ENCODE measurements at regions not wholly inside any gene's neighbourhood (a gene's known extent, or its start where the extent isn't known, plus 50 kb on each side); places are given as distances from the start of the nearest gene placed in this dataset.

DNA sequence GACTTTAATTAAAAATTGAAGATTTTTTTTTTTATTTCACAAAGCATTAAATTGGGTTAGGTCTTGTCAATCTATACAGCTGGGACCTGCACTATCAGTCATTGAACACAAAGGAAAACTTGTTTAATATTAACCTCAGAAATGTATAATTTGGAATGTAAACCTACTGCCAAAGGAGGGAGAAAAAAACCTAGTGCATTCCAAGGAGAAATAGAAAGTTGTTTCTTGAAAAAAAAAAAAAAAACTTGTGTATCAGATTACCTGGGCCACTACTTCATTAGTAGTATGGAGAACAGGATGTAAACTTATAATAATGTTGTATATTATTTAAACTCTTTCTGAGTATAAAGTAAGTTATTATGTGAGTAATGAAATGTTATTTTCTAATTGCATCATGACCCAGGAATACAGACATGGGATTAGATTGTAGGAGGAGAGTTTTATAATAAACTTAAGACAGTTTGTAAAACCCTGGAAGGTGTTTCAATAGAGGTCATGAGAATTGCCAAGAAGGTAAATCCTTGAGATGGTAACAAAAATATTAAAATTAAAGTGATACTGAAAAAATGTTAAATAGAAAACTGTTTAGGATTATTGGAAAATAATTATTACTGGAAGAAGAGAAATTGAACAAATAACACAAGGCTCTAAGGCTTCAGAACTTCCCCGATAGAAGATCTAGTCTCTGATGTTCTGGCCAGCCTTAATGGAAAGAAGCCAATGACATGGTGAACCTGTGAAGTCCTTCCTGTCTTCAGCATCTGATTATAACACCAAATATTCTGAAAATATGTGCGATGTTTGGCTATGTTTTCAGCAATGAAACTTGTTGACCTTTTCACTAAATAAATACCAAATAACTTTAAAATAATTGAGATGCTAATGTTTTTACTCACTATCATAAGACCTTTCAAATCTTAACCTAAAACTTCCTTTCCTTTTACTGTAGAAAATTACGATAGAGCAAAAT, 412.8 kb upstream of the LYPLAL1 start:
- no peak overlapping the region for H3K18ac ChIP-seq (ENCODE audit: low read length)
- no peak overlapping the region for H3K14ac ChIP-seq (ENCODE audit: low read length)
- no peak overlapping the region for H3K4ac ChIP-seq (ENCODE audit: low read length)
- H2AK5ac ChIP-seq (ENCODE audit: low read depth, low read length) = no peak overlapping the region
- H3K79me1 ChIP-seq (ENCODE audit: low read depth, low read length) = no peaks in the 10 kb centered on the region
- H3K4me2 ChIP-seq (ENCODE audit: insufficient read depth, low read length, poor library complexity, severe bottlenecking) = no peak overlapping the region
- no peak for DNase-seq (ENCODE audit: low spot score)
- H3K27me3 ChIP-seq (ENCODE audit: control insufficient read depth in 3 of 3, insufficient read depth in 3 of 3, low read depth in 1 of 3, low read length in 3 of 3) = no peaks in the 10 kb centered on the region
- no peaks in the 10 kb centered on the region for H3K9me3 ChIP-seq (replicated peaks in 1 of 2; ENCODE audit: control insufficient read depth in 2 of 2, insufficient read depth in 1 of 2, low read depth in 1 of 2, low read length in 2 of 2)
- H3K23ac ChIP-seq (ENCODE audit: low read depth, low read length, poor library complexity) = no peak overlapping the region
- H2BK5ac ChIP-seq (ENCODE audit: low read length) = no peak overlapping the region
- no peak overlapping the region for H4K8ac ChIP-seq (ENCODE audit: low read depth, low read length)
- H3K36me3 ChIP-seq (replicated peaks in 1 of 2; ENCODE audit: control insufficient read depth in 2 of 2, insufficient read depth in 2 of 2, low read length in 2 of 2) = no peaks in the 10 kb centered on the region
- H3K4me3 ChIP-seq (ENCODE audit: low read length in 2 of 2) = no peak overlapping the region
- H4K91ac ChIP-seq (ENCODE audit: low read depth, low read length, poor library complexity) = no peak overlapping the region
- no peak overlapping the region for H2BK12ac ChIP-seq (ENCODE audit: low read length)
- H2AFZ ChIP-seq (ENCODE audit: low read length) = no peak overlapping the region
- H3K4me1 ChIP-seq (ENCODE audit: control insufficient read depth in 2 of 2, insufficient read depth in 1 of 2, low read depth in 1 of 2, low read length in 2 of 2) = peaks cover 0 to 3% of the 10 kb centered on the region in 2 donors
- H2BK15ac ChIP-seq (ENCODE audit: low read length) = no peak overlapping the region
- no peak overlapping the region for H3K9ac ChIP-seq (ENCODE audit: low read depth, low read length, poor library complexity)
- no peak overlapping the region for H2BK120ac ChIP-seq (ENCODE audit: low read depth, low read length)
- WGBS, 2 donors (ENCODE audit: extremely low coverage in 2 of 2, insufficient read length in 2 of 2, insufficient replicate concordance in 1 of 2) = no CpG with 5 or more reads among the region's 3 CpGs
- H3K27ac ChIP-seq (replicated peaks; ENCODE audit: low read length) = no peak overlapping the region

DNA sequence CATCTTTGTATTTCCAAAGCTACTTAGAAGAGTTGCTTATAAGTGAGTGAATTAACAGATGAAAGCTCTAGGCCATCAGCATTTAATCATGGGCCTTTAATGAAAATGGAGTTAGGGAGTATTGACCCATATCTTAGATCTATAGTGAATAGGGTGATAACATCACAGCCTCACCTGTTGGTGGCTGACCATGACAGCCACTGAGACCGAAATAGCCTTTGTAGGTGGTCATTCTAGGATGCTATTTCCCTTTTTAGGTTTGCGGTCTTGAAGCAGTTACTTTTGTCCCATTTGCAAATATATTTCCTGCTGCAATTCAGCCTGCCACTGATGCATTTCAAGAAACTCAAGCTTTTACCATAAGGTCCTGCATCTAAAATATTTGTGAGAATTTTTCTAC, 410.1 kb upstream of the LYPLAL1 start:
- Histone ChIP-seq H2AFZ (ENCODE audit: low read length) (no peak overlapping the region), H3K4me1 (ENCODE audit: control insufficient read depth in 2 of 2, insufficient read depth in 1 of 2, low read depth in 1 of 2, low read length in 2 of 2) (peaks cover 0 to 3% of the 10 kb centered on the region in 2 donors), H3K27me3 (ENCODE audit: control insufficient read depth in 3 of 3, insufficient read depth in 3 of 3, low read depth in 1 of 3, low read length in 3 of 3) (no peaks in the 10 kb centered on the region), H3K18ac (ENCODE audit: low read length) (no peak overlapping the region), H2BK120ac (ENCODE audit: low read depth, low read length) (no peak overlapping the region), H3K9me3 (replicated peaks in 1 of 2; ENCODE audit: control insufficient read depth in 2 of 2, insufficient read depth in 1 of 2, low read depth in 1 of 2, low read length in 2 of 2) (no peaks in the 10 kb centered on the region), H3K4me3 (ENCODE audit: low read length in 2 of 2) (no peak overlapping the region), H3K4ac (ENCODE audit: low read length) (no peak overlapping the region), H2BK5ac (ENCODE audit: low read length) (no peak overlapping the region), H4K91ac (ENCODE audit: low read depth, low read length, poor library complexity) (no peak overlapping the region), H3K23ac (ENCODE audit: low read depth, low read length, poor library complexity) (no peak overlapping the region), H2BK15ac (ENCODE audit: low read length) (no peak overlapping the region), H3K36me3 (replicated peaks in 1 of 2; ENCODE audit: control insufficient read depth in 2 of 2, insufficient read depth in 2 of 2, low read length in 2 of 2) (no peaks in the 10 kb centered on the region), H2BK12ac (ENCODE audit: low read length) (no peak overlapping the region), H3K79me1 (ENCODE audit: low read depth, low read length) (no peaks in the 10 kb centered on the region), H3K9ac (ENCODE audit: low read depth, low read length, poor library complexity) (no peak overlapping the region), H2AK5ac (ENCODE audit: low read depth, low read length) (no peak overlapping the region), H3K27ac (replicated peaks; ENCODE audit: low read length) (no peak overlapping the region), H3K4me2 (ENCODE audit: insufficient read depth, low read length, poor library complexity, severe bottlenecking) (no peak overlapping the region), H4K8ac (ENCODE audit: low read depth, low read length) (no peak overlapping the region), H3K14ac (ENCODE audit: low read length) (no peak overlapping the region)
- WGBS, 2 donors (ENCODE audit: extremely low coverage in 2 of 2, insufficient read length in 2 of 2, insufficient replicate concordance in 1 of 2) = no CpG with 5 or more reads among the region's 2 CpGs
- DNase-seq (ENCODE audit: low spot score) = no peak

DNA sequence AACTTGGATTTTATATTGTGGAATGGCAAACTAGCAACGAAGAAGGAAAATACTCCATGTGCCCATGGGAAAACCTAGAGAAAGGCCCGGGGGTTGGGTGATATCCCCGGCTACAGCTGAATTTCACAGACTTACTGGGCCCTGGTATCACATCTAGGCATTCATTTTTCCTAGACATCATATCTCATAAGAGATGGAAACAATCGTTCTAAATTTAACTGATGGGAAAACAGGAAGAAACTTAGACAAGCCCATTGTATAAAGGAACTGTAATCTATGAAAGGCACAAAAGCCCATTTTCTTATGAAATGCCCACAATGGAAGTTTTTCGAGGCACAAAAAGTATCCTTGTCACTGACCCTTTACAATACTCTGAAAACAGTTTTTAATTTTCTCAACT, 407.9 kb upstream of the LYPLAL1 start:
- Histone ChIP-seq H2BK15ac (ENCODE audit: low read length) (no peak overlapping the region), H3K4me3 (ENCODE audit: low read length in 2 of 2) (no peak overlapping the region), H3K18ac (ENCODE audit: low read length) (no peak overlapping the region), H3K27ac (replicated peaks; ENCODE audit: low read length) (no peak overlapping the region), H3K4ac (ENCODE audit: low read length) (no peak overlapping the region), H4K91ac (ENCODE audit: low read depth, low read length, poor library complexity) (no peak overlapping the region), H2BK120ac (ENCODE audit: low read depth, low read length) (no peak overlapping the region), H2BK5ac (ENCODE audit: low read length) (no peak overlapping the region), H3K9me3 (replicated peaks in 1 of 2; ENCODE audit: control insufficient read depth in 2 of 2, insufficient read depth in 1 of 2, low read depth in 1 of 2, low read length in 2 of 2) (no peaks in the 10 kb centered on the region), H3K4me2 (ENCODE audit: insufficient read depth, low read length, poor library complexity, severe bottlenecking) (no peak overlapping the region), H3K9ac (ENCODE audit: low read depth, low read length, poor library complexity) (no peak overlapping the region), H4K8ac (ENCODE audit: low read depth, low read length) (no peak overlapping the region), H3K23ac (ENCODE audit: low read depth, low read length, poor library complexity) (no peak overlapping the region), H3K36me3 (replicated peaks in 1 of 2; ENCODE audit: control insufficient read depth in 2 of 2, insufficient read depth in 2 of 2, low read length in 2 of 2) (no peaks in the 10 kb centered on the region), H3K27me3 (ENCODE audit: control insufficient read depth in 3 of 3, insufficient read depth in 3 of 3, low read depth in 1 of 3, low read length in 3 of 3) (no peaks in the 10 kb centered on the region), H3K4me1 (ENCODE audit: control insufficient read depth in 2 of 2, insufficient read depth in 1 of 2, low read depth in 1 of 2, low read length in 2 of 2) (peaks cover 0 to 3% of the 10 kb centered on the region in 2 donors), H3K14ac (ENCODE audit: low read length) (no peak overlapping the region), H2AK5ac (ENCODE audit: low read depth, low read length) (no peak overlapping the region), H2AFZ (ENCODE audit: low read length) (no peak overlapping the region), H2BK12ac (ENCODE audit: low read length) (no peak overlapping the region), H3K79me1 (ENCODE audit: low read depth, low read length) (no peaks in the 10 kb centered on the region)
- WGBS, 2 donors (ENCODE audit: extremely low coverage in 2 of 2, insufficient read length in 2 of 2, insufficient replicate concordance in 1 of 2) = no CpG with 5 or more reads among the region's 5 CpGs
- DNase-seq (ENCODE audit: low spot score) = no peak

DNA sequence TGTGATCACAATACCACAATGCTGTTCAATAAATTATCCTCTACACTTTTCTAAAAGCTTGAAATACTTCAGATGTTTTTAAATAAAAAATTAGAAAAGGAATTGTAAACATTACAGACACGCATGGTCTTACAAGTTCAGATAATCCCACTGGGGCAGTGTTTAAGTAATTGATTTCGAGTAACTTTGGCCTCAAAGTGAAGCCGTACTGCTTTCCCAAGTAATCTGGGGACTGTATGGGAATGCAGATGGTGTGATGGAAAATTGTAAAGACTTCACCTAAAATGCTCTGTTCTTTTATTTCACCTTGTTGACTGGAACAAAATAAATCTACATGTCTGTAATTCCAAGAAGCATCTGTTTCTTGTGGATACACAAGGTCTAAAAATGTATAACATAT, 401.7 kb upstream of the LYPLAL1 start:
- Histone ChIP-seq H3K14ac (ENCODE audit: low read length) (no peak overlapping the region), H3K4me3 (ENCODE audit: low read length in 2 of 2) (no peak overlapping the region)

More for the DNA sequence above, 401.7 kb upstream of the LYPLAL1 start:
- Histone ChIP-seq H2BK12ac (ENCODE audit: low read length) (no peak overlapping the region), H4K91ac (ENCODE audit: low read depth, low read length, poor library complexity) (no peak overlapping the region), H3K9me3 (replicated peaks in 1 of 2; ENCODE audit: control insufficient read depth in 2 of 2, insufficient read depth in 1 of 2, low read depth in 1 of 2, low read length in 2 of 2) (no peaks in the 10 kb centered on the region), H2AFZ (ENCODE audit: low read length) (no peak overlapping the region), H3K27me3 (ENCODE audit: control insufficient read depth in 3 of 3, insufficient read depth in 3 of 3, low read depth in 1 of 3, low read length in 3 of 3) (no peaks in the 10 kb centered on the region), H2BK120ac (ENCODE audit: low read depth, low read length) (no peak overlapping the region), H3K23ac (ENCODE audit: low read depth, low read length, poor library complexity) (no peak overlapping the region), H3K18ac (ENCODE audit: low read length) (no peak overlapping the region), H4K8ac (ENCODE audit: low read depth, low read length) (no peak overlapping the region), H2AK5ac (ENCODE audit: low read depth, low read length) (no peak overlapping the region), H3K79me1 (ENCODE audit: low read depth, low read length) (no peaks in the 10 kb centered on the region), H3K27ac (replicated peaks; ENCODE audit: low read length) (no peak overlapping the region), H3K4me2 (ENCODE audit: insufficient read depth, low read length, poor library complexity, severe bottlenecking) (no peak overlapping the region), H3K9ac (ENCODE audit: low read depth, low read length, poor library complexity) (no peak overlapping the region), H2BK15ac (ENCODE audit: low read length) (no peak overlapping the region), H3K4ac (ENCODE audit: low read length) (no peak overlapping the region), H3K36me3 (replicated peaks in 1 of 2; ENCODE audit: control insufficient read depth in 2 of 2, insufficient read depth in 2 of 2, low read length in 2 of 2) (no peaks in the 10 kb centered on the region), H3K4me1 (ENCODE audit: control insufficient read depth in 2 of 2, insufficient read depth in 1 of 2, low read depth in 1 of 2, low read length in 2 of 2) (peaks cover 0 to 3% of the 10 kb centered on the region in 2 donors), H2BK5ac (ENCODE audit: low read length) (no peak overlapping the region)
- no CpG with 5 or more reads among the region's 3 CpGs for WGBS, 2 donors (ENCODE audit: extremely low coverage in 2 of 2, insufficient read length in 2 of 2, insufficient replicate concordance in 1 of 2)
- DNase-seq (ENCODE audit: low spot score) = no peak
